ENCODE measurements at regions not wholly inside any gene's neighbourhood (a gene's known extent, or its start where the extent isn't known, plus 50 kb on each side); places are given as distances from the start of the nearest gene placed in this dataset.

GRCh38 chr4:156710365-156711192 is 261.0 kb downstream of the PDGFC start:
- no peaks in the 10 kb centered on the region for H3K9me3 ChIP-seq
- 86% methylated on average over 4 of the region's 4 CpGs for WGBS
- no peak overlapping the region for H3K27ac ChIP-seq
- DNase-seq (ENCODE audit: low spot score), result no peak
- H3K4me3 ChIP-seq, result no peak overlapping the region
- H3K27me3 ChIP-seq (replicated peaks; ENCODE audit: insufficient read depth), result no peaks in the 10 kb centered on the region
- intact Hi-C loops (cut with DNase I), result no loop called here
- TF ChIP-seq POLR2AphosphoS5 (IDR thresholded peaks at IDR 0.05), result no peak
- TF ChIP-seq POLR2A (IDR thresholded peaks at IDR 0.05), result no peak
- TF ChIP-seq, protein P1, sequence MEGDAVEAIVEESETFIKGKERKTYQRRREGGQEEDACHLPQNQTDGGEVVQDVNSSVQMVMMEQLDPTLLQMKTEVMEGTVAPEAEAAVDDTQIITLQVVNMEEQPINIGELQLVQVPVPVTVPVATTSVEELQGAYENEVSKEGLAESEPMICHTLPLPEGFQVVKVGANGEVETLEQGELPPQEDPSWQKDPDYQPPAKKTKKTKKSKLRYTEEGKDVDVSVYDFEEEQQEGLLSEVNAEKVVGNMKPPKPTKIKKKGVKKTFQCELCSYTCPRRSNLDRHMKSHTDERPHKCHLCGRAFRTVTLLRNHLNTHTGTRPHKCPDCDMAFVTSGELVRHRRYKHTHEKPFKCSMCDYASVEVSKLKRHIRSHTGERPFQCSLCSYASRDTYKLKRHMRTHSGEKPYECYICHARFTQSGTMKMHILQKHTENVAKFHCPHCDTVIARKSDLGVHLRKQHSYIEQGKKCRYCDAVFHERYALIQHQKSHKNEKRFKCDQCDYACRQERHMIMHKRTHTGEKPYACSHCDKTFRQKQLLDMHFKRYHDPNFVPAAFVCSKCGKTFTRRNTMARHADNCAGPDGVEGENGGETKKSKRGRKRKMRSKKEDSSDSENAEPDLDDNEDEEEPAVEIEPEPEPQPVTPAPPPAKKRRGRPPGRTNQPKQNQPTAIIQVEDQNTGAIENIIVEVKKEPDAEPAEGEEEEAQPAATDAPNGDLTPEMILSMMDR (IDR thresholded peaks at IDR 0.05), result no peak
- no peaks in the 10 kb centered on the region for H3K36me3 ChIP-seq
- no peaks in the 10 kb centered on the region for H3K4me1 ChIP-seq (replicated peaks)

- no peak overlapping the region for H3K4me3 ChIP-seq
- no peak for DNase-seq (ENCODE audit: low spot score)
- no peaks in the 10 kb centered on the region for H3K36me3 ChIP-seq
- H3K4me1 ChIP-seq (replicated peaks), result no peaks in the 10 kb centered on the region
- no peaks in the 10 kb centered on the region for H3K27me3 ChIP-seq (replicated peaks; ENCODE audit: insufficient read depth)
- no peaks in the 10 kb centered on the region for H3K9me3 ChIP-seq
- intact Hi-C loops (cut with DNase I), result no loop called here
- WGBS, result 43% methylated on average over 1 of the region's 1 CpG
- no peak overlapping the region for H3K27ac ChIP-seq
- TF ChIP-seq, protein P1 (IDR thresholded peaks at IDR 0.05), result no peak
- TF ChIP-seq POLR2AphosphoS5 (IDR thresholded peaks at IDR 0.05) (no peak), POLR2A (IDR thresholded peaks at IDR 0.05) (no peak)
Observed at GRCh38 chr4:156705311-156705710, 266.3 kb downstream of the PDGFC start.

- 84% methylated on average over 7 of the region's 7 CpGs for WGBS
Observed at GRCh38 chr4:156695163-156695562, 276.4 kb downstream of the PDGFC start.

DNA sequence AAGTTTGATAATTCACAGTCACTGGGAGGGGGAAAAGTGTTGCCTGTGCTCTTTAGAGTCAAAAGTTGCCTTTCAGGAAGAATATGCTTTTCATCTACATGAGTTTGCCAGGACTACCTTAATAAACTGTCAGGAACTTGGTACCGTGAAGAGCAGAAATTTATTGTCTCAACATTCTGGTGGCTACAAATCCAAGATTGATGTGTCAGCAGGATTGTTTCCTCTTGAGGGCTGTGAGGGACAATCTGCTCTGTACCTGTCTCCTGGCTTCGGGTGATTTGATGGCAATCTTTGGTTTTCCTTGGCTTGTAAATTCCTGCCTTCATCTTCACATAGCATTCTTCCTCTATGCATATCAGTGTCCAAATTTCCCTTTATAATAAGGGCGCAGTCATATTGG is 277.2 kb downstream of the PDGFC start:
- Histone ChIP-seq H3K9me3 (no peaks in the 10 kb centered on the region), H3K4me1 (replicated peaks) (no peaks in the 10 kb centered on the region), H3K27me3 (replicated peaks; ENCODE audit: insufficient read depth) (no peaks in the 10 kb centered on the region), H3K27ac (no peak overlapping the region), H3K36me3 (no peaks in the 10 kb centered on the region), H3K4me3 (no peak overlapping the region)
- intact Hi-C loops (cut with DNase I), result no loop called here
- WGBS, result 35% methylated on average over 3 of the region's 3 CpGs
- DNase-seq (ENCODE audit: low spot score), result no peak
- TF ChIP-seq POLR2AphosphoS5 (IDR thresholded peaks at IDR 0.05) (no peak), POLR2A (IDR thresholded peaks at IDR 0.05) (no peak)
- TF ChIP-seq, protein P1 (IDR thresholded peaks at IDR 0.05), result no peak

More at GRCh38 chr4:156695163-156695562, 276.4 kb downstream of the PDGFC start:
- H3K36me3 ChIP-seq, result no peaks in the 10 kb centered on the region
- H3K27ac ChIP-seq, result no peak overlapping the region
- DNase-seq (ENCODE audit: low spot score), result no peak
- H3K4me1 ChIP-seq (replicated peaks), result no peaks in the 10 kb centered on the region
- TF ChIP-seq POLR2A (IDR thresholded peaks at IDR 0.05) (no peak), POLR2AphosphoS5 (IDR thresholded peaks at IDR 0.05) (no peak)
- TF ChIP-seq, protein P1 (IDR thresholded peaks at IDR 0.05), result no peak
- H3K27me3 ChIP-seq (replicated peaks; ENCODE audit: insufficient read depth), result no peaks in the 10 kb centered on the region
- no peaks in the 10 kb centered on the region for H3K9me3 ChIP-seq
- H3K4me3 ChIP-seq, result no peak overlapping the region
- intact Hi-C loops (cut with DNase I), result no loop called here

GRCh38 chr4:156693557-156693956 is 278.0 kb downstream of the PDGFC start:
- TF ChIP-seq, protein P1 (IDR thresholded peaks at IDR 0.05), result no peak
- TF ChIP-seq POLR2AphosphoS5 (IDR thresholded peaks at IDR 0.05) (no peak), POLR2A (IDR thresholded peaks at IDR 0.05) (no peak)
- intact Hi-C loops (cut with DNase I), result no loop called here
- WGBS, result 26% methylated on average over 1 of the region's 1 CpG
- no peaks in the 10 kb centered on the region for H3K4me1 ChIP-seq (replicated peaks)
- no peak for DNase-seq (ENCODE audit: low spot score)
- H3K9me3 ChIP-seq, result no peaks in the 10 kb centered on the region
- no peak overlapping the region for H3K27ac ChIP-seq
- H3K4me3 ChIP-seq, result no peak overlapping the region
- H3K27me3 ChIP-seq (replicated peaks; ENCODE audit: insufficient read depth), result no peaks in the 10 kb centered on the region
- no peaks in the 10 kb centered on the region for H3K36me3 ChIP-seq

All from prostate gland (tissue), 2 donors.